AG10803 (cell line): ENCODE measurements at regions not wholly inside any gene's neighbourhood (a gene's known extent, or its start where the extent isn't known, plus 50 kb on each side); places are given as distances from the start of the nearest gene placed in this dataset.

Experiments
- DNase-seq: peaks from one replicate; pipeline ENCODE4 v3.0.0; 2010; ENCODE audit warnings: low read depth
- H3K4me3 ChIP-seq: 2 replicates; pipeline ENCODE4 v1.5.1; 2011; ENCODE audit warnings: mild to moderate bottlenecking, low read length, control low read depth
- CTCF ChIP-seq: conservative IDR thresholded peaks from 2 replicates; pipeline ENCODE4 v1.5.1; 2011; ENCODE audit warnings: mild to moderate bottlenecking, low read length, control low read depth, inconsistent platforms

- TF ChIP-seq CTCF, result no peak
- H3K4me3 ChIP-seq, result no peak overlapping the region
- DNase-seq, result no peak
Measured at GRCh38 chr16:9521749-9522370, 430.4 kb downstream of the HAPSTR1 start.

- DNase-seq, result no peak
- no peak for TF ChIP-seq CTCF
- H3K4me3 ChIP-seq, result no peak overlapping the region
Measured at GRCh38 chr16:9522614-9523013, 431.2 kb downstream of the HAPSTR1 start.

GRCh38 chr16:9523994-9524393 lies 432.6 kb downstream of the HAPSTR1 start:
- H3K4me3 ChIP-seq, result no peak overlapping the region
- TF ChIP-seq CTCF, result no peak

GRCh38 chr16:9525037-9525436 lies 433.6 kb downstream of the HAPSTR1 start:
- TF ChIP-seq CTCF, result no peak
- DNase-seq, result no peak
- H3K4me3 ChIP-seq, result no peak overlapping the region

More at GRCh38 chr16:9523994-9524393, 432.6 kb downstream of the HAPSTR1 start:
- no peak for DNase-seq

- DNase-seq, result no peak
Measured at GRCh38 chr16:9526791-9527190, 435.3 kb downstream of the HAPSTR1 start.

GRCh38 chr16:9527976-9528375 lies 436.5 kb downstream of the HAPSTR1 start:
- no peak overlapping the region for H3K4me3 ChIP-seq
- DNase-seq, result peak; percentile 1
- TF ChIP-seq CTCF, result no peak

More at GRCh38 chr16:9526791-9527190, 435.3 kb downstream of the HAPSTR1 start:
- no peak for TF ChIP-seq CTCF
- no peak overlapping the region for H3K4me3 ChIP-seq

GRCh38 chr16:9528511-9529079 lies 437.2 kb downstream of the HAPSTR1 start:
- TF ChIP-seq CTCF, result no peak

More at GRCh38 chr16:9528511-9529079, 437.2 kb downstream of the HAPSTR1 start:
- H3K4me3 ChIP-seq, result no peak overlapping the region
- no peak for DNase-seq
